Epidermal melanocyte (primary cell): ENCODE measurements at regions not wholly inside any gene's neighbourhood (a gene's known extent, or its start where the extent isn't known, plus 50 kb on each side); places are given as distances from the start of the nearest gene placed in this dataset.

ENCODE experiments used
- DNase-seq: peaks from one replicate; pipeline ENCODE4 v3.0.0; 2011; ENCODE audit warnings: low spot score; ENCODE audit not compliant: insufficient read length

DNA sequence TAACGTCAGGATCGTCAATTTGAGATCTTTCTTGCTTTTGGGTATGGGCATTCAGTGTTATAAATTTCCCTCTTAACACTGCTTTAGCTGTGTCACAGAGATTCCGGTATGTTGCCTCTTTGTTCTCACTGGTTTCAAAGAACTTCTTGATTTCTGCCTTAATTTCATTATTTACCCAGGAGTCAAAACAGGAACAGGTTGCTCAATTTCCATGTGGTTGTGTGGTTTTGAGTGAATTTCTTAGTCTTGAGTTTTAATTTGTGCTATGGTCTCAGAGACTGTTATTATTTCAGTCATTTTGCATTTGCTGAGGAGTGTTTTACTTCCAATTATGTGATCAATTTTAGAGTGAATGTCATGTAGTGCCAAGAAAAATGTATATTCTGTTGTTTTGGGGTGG lies 153.1 kb downstream of the PCDH17 start:
- DNase-seq: no peak

DNA sequence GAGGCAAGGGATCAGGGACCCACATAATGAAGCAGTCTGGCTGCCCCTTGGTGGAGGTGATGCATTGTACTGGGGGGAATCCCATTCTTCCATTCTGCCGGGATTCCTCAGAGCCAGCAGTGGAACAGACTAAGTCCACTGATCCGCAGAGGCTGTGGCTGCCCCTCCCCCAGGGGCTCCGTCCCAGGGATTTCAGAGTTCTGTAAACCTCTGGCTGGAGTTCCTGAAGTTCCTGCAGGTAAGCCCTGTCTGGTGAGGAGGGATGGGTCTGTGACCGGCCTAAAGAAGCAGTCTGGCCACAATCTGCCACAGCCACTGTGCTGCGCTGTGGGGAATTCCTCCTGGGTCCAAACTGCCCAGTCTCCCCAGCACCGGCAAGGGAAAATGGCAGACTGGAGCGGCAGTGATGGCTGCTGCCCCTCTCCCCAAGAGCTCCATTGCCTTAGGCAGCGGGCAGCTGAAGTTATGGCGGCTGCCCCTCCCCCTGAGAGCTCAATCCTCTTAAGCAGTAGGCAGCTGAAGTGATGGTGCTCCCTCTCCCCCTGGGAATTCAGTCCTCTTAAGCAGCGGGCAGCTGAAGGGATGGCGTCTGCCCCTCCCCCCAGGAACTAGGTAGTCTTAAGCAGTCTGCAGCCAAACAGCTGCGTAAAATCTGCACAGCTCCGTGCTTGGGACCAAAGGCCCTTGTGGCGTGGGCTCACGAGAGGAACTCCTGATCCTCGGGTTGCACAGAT lies 155.7 kb downstream of the PCDH17 start:
- DNase-seq: no peak

DNA sequence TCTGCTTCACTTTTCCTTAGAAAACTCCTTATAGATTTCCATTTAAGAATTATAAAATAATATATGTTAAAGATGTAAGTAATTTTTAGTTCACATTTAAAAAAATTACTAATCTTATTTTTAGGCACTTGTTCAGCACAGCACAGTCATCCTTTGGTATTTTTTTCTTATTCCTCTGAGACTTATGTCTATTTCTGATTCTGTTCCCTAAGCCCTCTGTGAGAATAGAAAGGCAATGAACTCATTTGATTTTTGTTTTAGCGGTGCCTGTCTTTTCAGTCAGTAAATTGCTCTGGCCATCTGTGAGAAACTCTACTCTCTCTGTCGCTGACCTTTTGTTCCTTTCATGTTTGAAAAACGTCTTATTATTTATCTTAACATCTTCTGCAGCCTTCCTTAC lies 168.1 kb downstream of the PCDH17 start:
- DNase-seq: no peak

DNA sequence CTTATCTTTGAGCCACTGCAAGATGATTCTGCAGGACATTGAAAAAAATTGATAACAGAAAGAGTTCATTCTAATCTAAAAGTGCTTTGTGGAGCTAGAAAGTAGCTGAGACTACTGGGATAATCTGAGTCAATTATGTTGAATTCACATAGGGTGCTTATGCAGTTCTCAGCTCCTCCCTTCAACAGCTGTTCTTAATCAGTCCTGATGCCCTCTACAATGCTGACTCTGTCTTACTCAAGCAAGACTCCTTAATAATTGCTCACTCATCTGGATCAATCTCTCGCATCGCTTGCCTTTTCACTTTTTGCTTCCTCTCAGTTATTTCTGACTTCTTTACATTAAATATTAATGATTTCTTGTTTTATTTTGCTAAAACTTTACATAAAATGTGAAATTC lies 182.1 kb downstream of the PCDH17 start:
- DNase-seq: no peak

- no peak for DNase-seq
These were observed 184.1 kb downstream of the PCDH17 start for GRCh38 chr13:57815600-57815999.

DNA sequence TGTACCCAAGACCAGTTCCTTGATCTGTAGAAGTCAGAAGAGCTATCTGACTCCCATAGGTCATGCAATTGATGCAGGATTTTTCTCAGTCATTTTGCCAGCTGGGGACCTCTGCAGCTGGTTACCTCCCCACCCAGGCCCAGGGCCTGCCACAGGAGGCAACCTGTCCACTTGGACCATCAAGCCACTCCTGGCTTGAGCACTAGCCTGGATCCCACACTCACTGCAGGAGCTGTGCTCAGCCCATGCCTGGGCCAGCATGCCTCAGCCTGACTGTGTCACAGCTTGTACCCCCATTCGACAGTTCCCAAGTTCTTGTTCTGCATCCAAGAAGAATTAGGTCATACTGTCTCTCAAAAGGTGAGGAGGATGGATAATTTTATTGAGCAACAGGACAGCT lies 189.4 kb downstream of the PCDH17 start:
- no peak for DNase-seq

DNA sequence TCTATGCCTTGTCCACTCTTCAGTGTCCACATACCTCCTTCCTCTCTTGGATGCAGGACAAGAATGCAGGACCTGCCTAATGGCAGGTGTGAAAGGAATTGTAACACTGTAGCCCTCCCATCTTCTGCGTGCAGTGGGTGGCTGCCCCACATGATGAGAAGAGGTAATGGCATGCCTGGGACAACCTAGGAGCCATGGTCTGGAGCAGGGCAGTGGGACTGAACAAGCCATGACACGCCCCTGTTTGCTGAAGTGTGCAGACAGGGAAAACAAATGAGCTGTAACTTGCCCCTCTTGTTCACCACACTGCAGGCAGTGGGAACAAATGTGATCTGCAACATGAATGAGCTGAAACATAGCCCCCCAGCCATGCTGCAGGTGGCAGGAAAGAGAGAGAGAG lies 192.2 kb downstream of the PCDH17 start:
- no peak for DNase-seq

DNA sequence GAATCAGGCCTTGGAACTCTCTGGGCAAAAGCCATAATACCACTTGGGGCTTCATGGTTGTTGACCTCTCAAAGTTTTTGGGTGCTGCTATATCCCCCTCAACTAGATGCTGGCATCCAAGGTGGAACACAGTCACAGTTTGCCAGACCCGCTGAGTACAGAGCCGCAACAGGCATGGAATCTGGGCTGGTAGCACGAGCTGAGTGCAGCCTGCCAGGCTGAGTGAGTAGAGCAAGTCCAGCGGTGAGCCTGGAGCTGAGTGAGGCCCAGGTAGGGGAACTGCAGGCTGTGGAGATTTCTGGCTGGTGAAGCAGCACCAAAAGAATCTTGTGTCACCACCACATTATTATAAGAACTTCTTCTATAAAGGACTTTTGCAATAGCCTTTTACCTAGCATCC lies 192.6 kb downstream of the PCDH17 start:
- DNase-seq: no peak

DNA sequence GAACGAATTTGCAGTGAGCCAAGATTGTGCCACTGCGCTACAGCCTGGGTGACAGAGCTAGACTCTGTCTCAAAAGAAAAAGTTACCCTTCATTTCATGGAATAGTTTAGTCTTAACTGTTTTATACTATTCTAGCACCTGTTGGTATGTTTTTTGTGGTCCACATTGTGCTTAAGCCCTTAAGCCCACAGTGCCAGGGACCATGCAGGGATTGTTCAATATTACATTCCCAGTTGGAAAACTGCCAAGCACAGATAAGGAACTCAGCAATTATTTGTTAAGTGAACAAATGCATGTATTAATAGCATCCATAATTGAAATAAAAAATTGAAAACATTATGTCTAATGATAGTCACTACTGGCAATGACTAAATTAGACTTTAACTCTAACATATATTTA lies 193.5 kb downstream of the PCDH17 start:
- no peak for DNase-seq

- DNase-seq: no peak
These were observed 198.0 kb downstream of the PCDH17 start for GRCh38 chr13:57829496-57829895.

DNA sequence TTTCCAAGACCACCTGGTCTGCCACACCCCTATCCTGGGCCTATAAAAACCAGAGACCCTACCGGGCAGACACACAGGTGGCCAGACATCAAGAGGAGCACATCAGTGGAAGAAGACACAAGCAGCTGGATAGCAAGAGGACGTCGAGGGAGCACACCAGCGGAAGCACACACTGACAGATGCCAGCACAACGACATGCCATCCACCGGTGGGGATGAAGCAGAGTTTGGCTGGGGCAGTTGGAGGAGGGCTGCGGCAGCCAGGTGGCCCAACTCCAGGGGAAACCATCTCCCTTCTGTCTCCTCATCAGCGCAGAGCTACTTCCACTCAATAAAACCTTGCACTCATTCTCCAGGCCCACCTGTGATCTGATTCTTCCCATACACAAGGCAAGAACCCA lies 200.6 kb downstream of the PCDH17 start:
- DNase-seq: no peak

DNA sequence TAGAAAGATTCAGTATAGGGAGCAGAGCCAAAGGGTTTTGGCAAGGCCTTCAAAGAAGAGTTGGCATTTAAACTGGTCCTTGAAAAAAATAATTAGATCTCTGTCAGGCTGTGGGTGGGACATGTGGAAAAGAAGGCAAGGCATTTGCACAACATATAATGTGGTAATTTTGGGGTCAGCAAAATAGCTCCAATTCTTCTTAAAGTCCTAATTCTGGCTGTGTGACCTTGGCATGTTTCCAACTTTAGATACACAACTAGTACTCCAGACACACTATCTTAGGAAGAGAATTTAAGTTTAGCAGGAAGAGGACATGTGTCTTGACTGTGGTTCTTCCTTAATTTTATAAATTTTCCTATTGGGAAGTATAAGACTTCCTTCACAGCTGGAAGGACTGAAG lies 206.3 kb downstream of the PCDH17 start:
- no peak for DNase-seq

DNA sequence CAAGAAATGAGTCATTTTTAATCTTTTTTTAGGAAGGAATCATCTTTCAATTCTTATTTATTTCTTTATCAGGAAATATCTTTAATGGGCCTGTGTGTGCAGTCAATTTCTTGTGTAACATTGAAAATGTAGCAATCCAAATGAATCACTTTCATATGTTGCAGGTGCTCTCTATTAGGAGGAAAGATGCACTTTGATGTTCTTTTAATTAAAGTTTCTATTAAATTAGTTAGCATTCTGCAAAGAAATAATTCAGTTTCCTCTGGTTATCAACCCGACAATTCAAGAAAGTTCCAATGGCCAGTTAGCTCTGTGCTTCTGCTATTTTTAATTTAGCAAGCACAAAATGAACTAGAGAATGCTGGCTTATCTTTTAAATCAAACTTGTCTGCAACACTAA lies 212.0 kb downstream of the PCDH17 start:
- no peak for DNase-seq

- no peak for DNase-seq
These were observed 215.1 kb downstream of the PCDH17 start for GRCh38 chr13:57846600-57847173.

GRCh38 chr13:57857945-57858344 lies 226.4 kb downstream of the PCDH17 start:
- DNase-seq: no peak

- no peak for DNase-seq
These were observed 226.8 kb downstream of the PCDH17 start for GRCh38 chr13:57858376-57858775.

- no peak for DNase-seq
These were observed 231.3 kb downstream of the PCDH17 start for GRCh38 chr13:57862879-57863278.

GRCh38 chr13:57865600-57866294 lies 234.2 kb downstream of the PCDH17 start:
- DNase-seq: no peak

GRCh38 chr13:57874530-57874929 lies 243.0 kb downstream of the PCDH17 start:
- DNase-seq: no peak

- no peak for DNase-seq
These were observed 246.1 kb downstream of the PCDH17 start for GRCh38 chr13:57877601-57878000.

- DNase-seq: no peak
These were observed 246.7 kb downstream of the PCDH17 start for GRCh38 chr13:57878291-57878690.

DNA sequence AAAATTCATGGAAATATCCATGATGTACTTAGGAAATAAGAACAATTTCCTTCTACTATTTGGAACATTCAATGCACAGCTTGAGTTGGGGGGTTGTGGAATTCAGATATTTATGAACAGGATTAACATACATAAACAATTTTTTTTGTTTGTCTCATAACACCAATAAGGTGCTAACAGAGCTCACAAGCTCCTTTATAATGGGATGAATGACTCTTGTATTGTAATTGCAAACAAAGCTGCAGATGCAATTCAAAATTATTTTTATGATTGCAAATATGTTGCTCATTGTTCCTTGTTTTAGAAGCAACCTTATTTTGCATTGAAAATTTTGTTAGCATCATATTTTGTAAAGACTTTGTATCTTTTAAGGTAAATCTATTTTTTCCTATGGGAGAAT lies 265.7 kb downstream of the PCDH17 start:
- DNase-seq: no peak

- no peak for DNase-seq
These were observed 267.6 kb downstream of the PCDH17 start for GRCh38 chr13:57899096-57899495.
